ENCODE measurements at regions not wholly inside any gene's neighbourhood (a gene's known extent, or its start where the extent isn't known, plus 50 kb on each side); places are given as distances from the start of the nearest gene placed in this dataset.

DNA sequence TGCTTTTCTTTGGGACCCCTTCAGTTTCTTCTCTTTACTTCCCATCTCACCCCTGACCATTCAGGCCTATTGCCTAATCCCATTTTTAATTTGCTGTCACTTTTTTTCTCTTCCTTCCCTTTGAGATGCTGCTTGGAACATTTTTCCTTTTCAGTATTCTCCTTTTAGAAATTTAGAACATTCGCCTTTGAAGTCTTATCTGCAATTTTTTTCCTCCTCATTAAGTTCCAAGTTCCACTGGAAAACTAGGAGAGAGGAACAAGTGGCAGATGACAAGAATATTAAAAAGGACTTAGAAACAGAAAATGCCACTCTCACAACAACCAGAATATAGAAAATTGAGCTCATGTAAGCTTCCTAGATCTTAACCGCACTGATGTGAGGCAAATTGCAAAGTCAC lies 126.6 kb downstream of the PSMG1 start:
- Histone ChIP-seq H4K20me1 (ENCODE audit: low read length) (no peaks in the 10 kb centered on the region), H3K36me3 (ENCODE audit: low read depth, low read length) (no peaks in the 10 kb centered on the region), H3K9ac (ENCODE audit: low read length) (no peak overlapping the region), H3F3A (ENCODE audit: low read length, unreplicated experiment) (no peaks in the 10 kb centered on the region), H3K4me1 (ENCODE audit: insufficient read depth, low read length) (peaks cover 5% of the 10 kb centered on the region), H3K27me3 (ENCODE audit: low read length) (no peaks in the 10 kb centered on the region), H3K4me2 (ENCODE audit: low read length) (no peak overlapping the region), H3K27ac (ENCODE audit: low read length) (no peak overlapping the region), H3K79me2 (ENCODE audit: low read length) (no peaks in the 10 kb centered on the region), H3K4me3 (ENCODE audit: low read length) (no peak overlapping the region), H2AFZ (ENCODE audit: low read length) (no peak overlapping the region), H3K9me2 (replicated peaks; ENCODE audit: low read length) (no peaks in the 10 kb centered on the region), H3K9me3 (ENCODE audit: low read length) (no peaks in the 10 kb centered on the region)
- ChIA-PET CTCF (no interaction called here), POLR2A (ENCODE audit: unreplicated experiment) (no interaction called here)
- BruUV-seq (replicated peaks), result no TSS peak
- DNase-seq (no peak), ATAC-seq (no peak)
- intact Hi-C loops (cut with micrococcal nuclease), result no loop called here
- no peak for TF ChIP-seq EZH2 (IDR thresholded peaks at IDR 0.05; ENCODE audit: low read length, unreplicated experiment)
- no peak for TF ChIP-seq CTCF (conservative IDR thresholded peaks at IDR 0.05; ENCODE audit: low read depth, low read length)
- TF ChIP-seq EZH2phosphoT487 (IDR thresholded peaks at IDR 0.05; ENCODE audit: borderline replicate concordance, low read length), result no peak

DNA sequence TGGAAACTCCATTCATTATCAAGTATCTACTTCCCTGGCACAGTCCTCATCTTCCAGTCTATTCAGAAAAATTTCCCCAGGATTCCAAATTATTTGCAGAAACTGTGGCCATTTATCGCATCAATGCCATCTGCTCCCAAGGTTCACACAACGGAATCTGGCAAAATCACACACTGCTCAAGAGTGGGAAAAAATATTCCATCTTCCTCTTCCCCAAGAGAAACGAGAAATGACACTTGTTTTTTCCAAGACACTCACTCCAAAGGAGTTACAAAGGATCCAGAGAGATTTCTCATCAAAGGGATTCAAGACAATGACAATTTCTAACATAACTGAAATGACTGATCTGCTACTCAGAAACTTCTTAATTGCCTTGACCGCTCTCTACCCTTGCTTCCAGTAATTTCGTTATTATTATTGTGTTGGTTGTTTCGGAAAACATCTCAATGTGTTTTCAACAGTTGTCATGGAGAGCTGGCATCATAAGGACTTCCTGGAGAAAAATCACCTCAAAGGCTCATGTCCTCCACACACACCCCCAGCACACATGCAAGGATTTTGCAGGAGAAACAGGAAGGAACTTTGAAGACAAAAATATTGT lies 128.0 kb downstream of the PSMG1 start:
- POLR2A ChIA-PET (ENCODE audit: unreplicated experiment), result no interaction called here

More for the DNA sequence above, 128.0 kb downstream of the PSMG1 start:
- H3K9me3 ChIP-seq (ENCODE audit: low read length), result no peaks in the 10 kb centered on the region
- DNase-seq (no peak), ATAC-seq (no peak)
- no peak overlapping the region for H2AFZ ChIP-seq (ENCODE audit: low read length)
- H3K4me3 ChIP-seq (ENCODE audit: low read length), result no peak overlapping the region
- no peaks in the 10 kb centered on the region for H3F3A ChIP-seq (ENCODE audit: low read length, unreplicated experiment)
- H3K36me3 ChIP-seq (ENCODE audit: low read depth, low read length), result no peaks in the 10 kb centered on the region
- H3K9ac ChIP-seq (ENCODE audit: low read length), result no peak overlapping the region
- intact Hi-C loops (cut with micrococcal nuclease), result no loop called here
- no peaks in the 10 kb centered on the region for H3K27me3 ChIP-seq (ENCODE audit: low read length)
- no peak overlapping the region for H3K27ac ChIP-seq (ENCODE audit: low read length)
- CTCF ChIA-PET, result no interaction called here
- BruUV-seq (replicated peaks), result no TSS peak
- TF ChIP-seq CTCF (conservative IDR thresholded peaks at IDR 0.05; ENCODE audit: low read depth, low read length) (no peak), EZH2 (IDR thresholded peaks at IDR 0.05; ENCODE audit: low read length, unreplicated experiment) (no peak), EZH2phosphoT487 (IDR thresholded peaks at IDR 0.05; ENCODE audit: borderline replicate concordance, low read length) (no peak)
- no peaks in the 10 kb centered on the region for H3K79me2 ChIP-seq (ENCODE audit: low read length)
- H3K4me2 ChIP-seq (ENCODE audit: low read length), result no peak overlapping the region
- H4K20me1 ChIP-seq (ENCODE audit: low read length), result no peaks in the 10 kb centered on the region
- no peaks in the 10 kb centered on the region for H3K9me2 ChIP-seq (replicated peaks; ENCODE audit: low read length)
- peaks cover 12% of the 10 kb centered on the region for H3K4me1 ChIP-seq (ENCODE audit: insufficient read depth, low read length)
